DND-41 (cell line): ENCODE measurements at regions not wholly inside any gene's neighbourhood (a gene's known extent, or its start where the extent isn't known, plus 50 kb on each side); places are given as distances from the start of the nearest gene placed in this dataset.

Experiments used
- CTCF ChIP-seq: IDR thresholded peaks from 2 replicates; pipeline ENCODE4 v1.5.1; 2012; ENCODE audit warnings: borderline replicate concordance, low read length, moderate library complexity, mild to moderate bottlenecking; ENCODE audit not compliant: poor library complexity, severe bottlenecking; ENCODE audit errors: extremely low read depth
- EZH2 ChIP-seq: IDR thresholded peaks from 3 replicates; pipeline ENCODE4 v1.6.1; 2012; ENCODE audit warnings: borderline replicate concordance, low read depth, mild to moderate bottlenecking, moderate library complexity, low read length, inconsistent platforms; ENCODE audit not compliant: severe bottlenecking

- TF ChIP-seq CTCF (no peak), EZH2 (no peak)
Measured at GRCh38 chr2:16235747-16236146, 295.4 kb downstream of the MYCN start.
